GM18498 (cell line): ENCODE measurements at regions not wholly inside any gene's neighbourhood (a gene's known extent, or its start where the extent isn't known, plus 50 kb on each side); places are given as distances from the start of the nearest gene placed in this dataset.
"Not testable (repeated sequence)": the region's sequence is repeated elsewhere in the genome, so short reads cannot be mapped to it uniquely, and the experiment has no call there.

ENCODE experiments used
- ATAC-seq: cut with Tn5 transposase; IDR thresholded peaks from one replicate; pipeline ENCODE4 v1.9.1; 2021; ENCODE audit warnings: mild to moderate bottlenecking, moderate library complexity; ENCODE audit not compliant: unreplicated experiment

DNA sequence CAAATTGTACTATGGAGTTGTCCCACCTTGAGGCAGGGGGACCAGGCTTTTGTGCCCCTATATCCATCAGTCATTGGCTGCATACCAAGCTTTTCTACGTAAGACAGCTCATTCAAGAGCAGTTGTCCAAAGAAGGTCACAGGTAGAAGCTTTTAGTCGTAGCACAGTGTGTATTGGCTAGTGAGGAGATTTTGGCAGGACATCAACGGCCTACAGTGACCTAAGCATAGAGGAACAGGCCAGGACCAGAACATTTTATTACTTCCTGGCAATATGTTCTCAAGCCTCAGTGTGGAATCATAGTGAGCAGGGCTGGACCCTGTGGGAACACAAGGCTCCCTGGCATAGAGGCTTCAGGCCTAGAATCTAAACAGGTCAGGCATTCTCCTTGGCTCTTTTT lies 105.4 kb upstream of the ANKRD28 start:
- ATAC-seq, result no peak

DNA sequence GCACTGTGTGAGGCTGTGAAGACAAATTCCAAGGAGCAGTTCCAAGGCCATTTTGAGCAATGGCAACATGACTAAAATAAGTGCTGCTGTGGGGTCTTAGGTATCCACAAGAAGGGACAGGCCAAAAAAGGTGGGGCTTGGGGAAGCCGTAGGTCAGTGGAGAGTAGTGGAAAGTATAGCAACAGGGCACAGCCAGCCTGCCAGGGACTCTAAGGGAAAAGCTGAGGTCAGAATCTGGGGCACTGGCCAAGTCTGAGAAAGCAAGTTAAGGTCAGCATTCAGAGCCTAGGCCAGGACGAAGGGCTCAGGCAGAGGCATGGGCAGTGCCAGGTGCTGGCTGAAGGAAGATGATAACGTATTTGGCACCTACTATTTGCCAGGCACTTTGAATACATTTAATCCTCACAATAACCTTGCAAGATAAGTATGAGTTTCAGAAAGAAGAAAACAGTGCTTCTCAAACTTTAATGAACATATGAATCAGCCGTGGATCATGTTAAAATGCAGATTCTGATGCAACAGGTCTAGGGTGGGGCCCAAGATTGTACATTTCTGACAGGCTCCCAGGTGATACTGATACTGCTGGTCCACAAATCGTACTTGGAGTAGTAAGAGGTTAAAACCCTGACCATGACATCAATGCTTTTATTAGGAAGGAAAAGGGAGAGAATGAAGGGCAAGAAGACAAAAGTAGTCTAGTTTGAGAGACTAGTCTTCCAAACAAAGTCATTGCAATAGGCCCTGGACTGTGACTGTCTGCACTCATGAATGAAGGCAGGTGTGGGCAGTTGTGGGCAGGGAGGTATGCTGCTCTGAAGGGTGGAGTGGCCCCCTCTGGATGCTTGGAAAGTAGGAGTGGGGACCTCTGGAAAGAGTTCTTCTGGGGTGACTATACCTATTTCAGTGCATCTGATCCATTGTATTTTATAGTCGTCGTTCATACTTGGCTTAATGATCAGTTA lies 106.3 kb upstream of the ANKRD28 start:
- ATAC-seq, result no peak

DNA sequence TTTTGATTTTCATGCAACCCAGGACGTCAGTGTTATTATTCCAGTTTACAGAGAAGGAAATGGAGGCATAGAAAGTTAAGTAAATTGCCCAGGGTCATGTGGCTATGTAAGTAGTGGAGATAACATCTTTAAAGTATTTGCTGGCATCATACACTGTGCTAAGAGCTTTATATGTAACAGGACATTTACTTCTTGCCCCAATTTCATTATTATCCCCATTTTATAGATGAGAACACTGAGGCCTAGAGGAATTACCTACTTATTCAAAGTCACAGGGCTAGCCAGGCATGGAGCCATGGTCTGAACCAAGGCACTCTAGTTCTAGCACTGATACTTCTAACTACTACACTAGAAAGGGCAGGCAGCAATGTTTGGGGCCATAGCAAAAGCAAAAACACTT lies 107.3 kb upstream of the ANKRD28 start:
- no peak for ATAC-seq

DNA sequence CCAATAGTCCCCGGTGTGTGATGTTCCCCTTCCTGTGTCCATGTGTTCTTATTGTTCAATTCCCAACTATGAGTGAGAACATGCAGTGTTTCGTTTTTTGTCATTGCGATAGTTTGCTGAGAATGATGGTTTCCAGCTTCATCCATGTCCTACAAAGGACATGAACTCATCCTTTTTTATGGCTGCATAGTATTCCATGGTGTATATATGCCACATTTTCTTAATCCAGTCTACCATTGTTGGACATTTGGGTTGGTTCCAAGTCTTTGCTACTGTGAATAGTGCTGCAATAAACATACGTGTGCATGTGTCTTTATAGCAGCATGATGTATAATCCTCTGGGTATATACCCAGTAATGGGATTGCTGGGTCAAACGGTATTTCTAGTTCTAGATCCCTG lies 109.6 kb upstream of the ANKRD28 start:
- not testable (repeated sequence) for ATAC-seq

DNA sequence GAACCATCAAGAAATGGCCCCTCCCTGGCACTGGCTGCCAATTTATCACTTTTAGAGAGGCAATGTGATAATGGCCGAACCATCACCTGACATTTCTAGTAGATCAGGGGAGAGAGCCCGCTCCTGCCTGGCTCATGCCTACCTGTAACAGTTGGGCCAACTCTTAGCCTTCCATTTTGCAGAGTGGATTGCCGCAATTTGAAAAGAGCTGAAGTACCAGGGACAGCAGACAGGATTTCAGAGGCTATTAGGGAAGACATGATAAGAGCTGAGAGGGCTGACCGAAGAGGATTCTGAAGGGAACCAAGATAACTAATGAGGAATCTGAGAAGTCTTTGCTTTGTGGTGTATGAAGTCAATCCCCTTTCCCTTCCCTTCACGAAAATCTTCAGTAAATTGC lies 121.2 kb upstream of the ANKRD28 start:
- ATAC-seq, result no peak

- ATAC-seq, result no peak
Measured at GRCh38 chr3:15919971-15920370, 122.2 kb upstream of the ANKRD28 start.

GRCh38 chr3:15923640-15924405 lies 126.0 kb upstream of the ANKRD28 start:
- no peak for ATAC-seq

- ATAC-seq, result no peak
Measured at GRCh38 chr3:15924914-15925313, 127.1 kb upstream of the ANKRD28 start.

DNA sequence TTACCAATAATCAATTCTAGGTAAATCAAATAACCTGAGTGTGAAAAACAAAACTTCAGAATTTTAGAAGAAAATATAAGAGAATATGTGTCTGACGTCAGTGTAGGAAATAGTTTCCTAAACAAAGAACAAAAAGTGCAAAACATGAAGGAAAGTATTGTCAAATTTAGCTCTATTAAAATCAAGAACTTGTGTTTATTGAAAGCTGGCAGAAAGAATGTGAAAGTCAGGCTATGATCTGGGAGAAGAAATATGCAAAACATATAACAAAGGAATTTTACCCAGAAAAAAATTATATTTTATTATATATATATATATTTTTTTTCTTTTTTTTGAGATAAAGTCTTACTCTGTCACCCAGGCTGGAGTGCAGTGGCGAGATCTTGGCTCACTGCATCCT lies 129.1 kb upstream of the ANKRD28 start:
- no peak for ATAC-seq

DNA sequence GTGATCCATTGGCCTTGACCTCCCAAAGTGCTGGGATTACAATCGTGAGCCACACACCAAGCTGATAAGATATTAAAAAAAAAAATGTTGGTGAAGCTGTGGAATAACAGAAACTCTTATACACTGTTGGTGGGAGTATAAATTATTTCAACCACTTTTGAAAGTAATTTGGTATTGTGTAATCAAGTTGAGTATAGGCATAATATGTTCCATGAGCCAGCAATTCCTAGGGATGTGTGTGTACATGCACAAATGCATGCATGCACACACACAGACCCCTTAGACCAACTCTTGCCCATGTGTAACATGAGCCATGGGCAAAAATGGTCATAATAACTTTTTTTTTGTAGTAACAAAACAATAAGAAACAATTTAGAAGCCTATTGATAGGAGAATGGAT lies 130.2 kb upstream of the ANKRD28 start:
- ATAC-seq, result no peak

GRCh38 chr3:15929944-15930571 lies 132.3 kb upstream of the ANKRD28 start:
- no peak for ATAC-seq

DNA sequence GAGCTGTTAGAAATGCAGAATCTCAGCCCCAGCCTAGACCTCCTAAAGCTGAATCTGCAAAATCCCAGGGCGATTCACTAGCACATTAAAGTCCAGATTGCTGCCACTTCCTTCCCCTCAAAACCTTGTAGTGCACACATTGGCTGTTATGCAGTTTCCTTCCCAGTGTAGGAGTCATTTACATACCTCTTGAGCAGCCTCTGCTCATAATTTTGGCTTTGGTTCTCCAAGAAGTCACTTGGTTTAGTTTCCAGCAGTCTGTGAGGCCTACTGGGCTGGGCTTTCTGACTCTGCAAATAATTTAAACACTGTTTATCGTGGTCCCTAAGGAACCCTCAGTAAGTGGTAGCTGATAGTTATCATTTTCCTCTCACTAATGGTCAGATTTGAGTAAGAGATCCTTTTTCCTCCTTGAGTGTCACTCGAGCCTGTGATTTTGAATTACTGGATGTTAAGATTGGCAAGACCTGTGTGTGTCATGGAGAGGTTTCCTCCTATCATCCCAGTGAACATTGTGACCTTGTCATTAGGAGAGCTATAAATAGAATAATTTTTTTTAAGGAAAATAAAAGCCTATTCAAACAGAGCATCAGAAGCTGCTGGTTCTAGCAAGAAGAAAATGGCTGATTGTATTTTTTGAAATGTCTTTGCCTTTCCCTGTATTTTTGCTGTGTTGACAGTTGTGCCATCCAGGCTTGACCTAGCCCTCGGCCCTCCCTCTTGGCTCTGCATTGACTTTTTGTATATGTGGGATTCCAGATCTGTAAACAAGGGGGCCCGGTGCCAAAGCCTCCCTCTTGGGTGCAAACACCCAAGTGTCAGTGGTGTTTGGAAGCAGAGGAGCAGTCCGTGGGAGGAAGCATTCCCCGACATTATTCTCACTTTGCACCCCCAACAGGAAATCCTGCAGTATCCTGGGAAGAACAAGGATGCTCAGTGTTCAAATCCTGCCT lies 134.8 kb upstream of the ANKRD28 start:
- ATAC-seq, result no peak

- ATAC-seq, result no peak
Measured at GRCh38 chr3:15933439-15934139, 135.8 kb upstream of the ANKRD28 start.

DNA sequence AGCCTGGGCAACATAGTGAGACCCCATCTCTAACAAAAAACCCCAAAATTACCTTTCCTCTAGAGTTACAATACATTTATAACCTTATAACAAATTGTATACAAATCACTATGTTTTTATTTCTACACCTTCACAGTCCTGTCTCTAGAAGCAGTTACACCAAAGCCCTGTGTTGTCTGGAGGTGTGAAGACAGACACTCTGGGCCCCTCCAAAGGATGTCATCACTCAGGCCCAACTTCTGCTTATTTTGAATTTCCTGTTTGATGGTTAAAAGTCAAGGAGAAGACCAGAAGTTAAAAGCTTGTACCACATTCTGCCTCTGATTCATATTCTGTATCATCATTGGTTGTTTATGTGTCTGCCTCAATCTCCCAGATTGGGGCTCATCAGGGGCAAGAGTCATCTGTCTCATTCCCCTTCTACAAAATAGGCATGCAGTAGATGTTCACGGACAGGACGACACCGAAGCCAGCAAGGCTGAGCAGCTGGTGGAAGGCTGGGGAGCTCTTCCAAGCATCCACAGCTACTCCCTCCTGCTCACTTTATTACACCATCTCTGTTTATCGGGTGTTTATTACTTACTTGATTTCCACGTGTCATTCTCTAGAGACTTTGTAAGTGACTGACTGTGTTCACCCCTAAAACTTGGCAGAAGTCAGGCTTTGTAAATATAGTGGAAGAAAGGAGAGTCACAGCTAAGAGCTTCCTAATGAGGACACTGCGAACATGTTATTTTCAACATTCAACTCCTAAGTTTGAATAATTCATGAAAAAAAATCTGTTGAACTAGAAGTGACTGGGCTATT lies 136.8 kb upstream of the ANKRD28 start:
- ATAC-seq, result no peak

DNA sequence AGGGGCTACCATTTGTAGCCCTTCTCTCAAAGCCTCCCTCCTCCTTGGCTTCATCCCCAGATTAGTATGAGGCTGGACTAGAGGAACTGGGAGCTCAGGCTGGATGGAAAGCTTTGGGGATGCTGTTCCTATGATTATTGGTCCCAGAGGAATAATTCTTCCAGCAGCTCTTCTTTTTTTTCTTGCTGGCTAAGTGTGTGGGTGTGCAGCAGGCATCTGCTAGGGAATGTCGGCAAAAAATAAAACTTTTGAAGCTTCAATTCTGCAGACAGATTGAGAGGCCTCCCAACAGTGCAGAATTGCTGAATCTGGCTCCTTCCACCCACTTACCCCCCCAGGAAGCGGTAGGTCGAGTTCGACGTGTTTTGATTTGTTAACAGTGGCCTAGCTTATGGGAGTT lies 138.5 kb upstream of the ANKRD28 start:
- no peak for ATAC-seq

- ATAC-seq, result no peak
Measured at GRCh38 chr3:15940641-15941040, 142.9 kb upstream of the ANKRD28 start.

- not testable (repeated sequence) for ATAC-seq
Measured at GRCh38 chr3:15941457-15941856, 143.7 kb upstream of the ANKRD28 start.

DNA sequence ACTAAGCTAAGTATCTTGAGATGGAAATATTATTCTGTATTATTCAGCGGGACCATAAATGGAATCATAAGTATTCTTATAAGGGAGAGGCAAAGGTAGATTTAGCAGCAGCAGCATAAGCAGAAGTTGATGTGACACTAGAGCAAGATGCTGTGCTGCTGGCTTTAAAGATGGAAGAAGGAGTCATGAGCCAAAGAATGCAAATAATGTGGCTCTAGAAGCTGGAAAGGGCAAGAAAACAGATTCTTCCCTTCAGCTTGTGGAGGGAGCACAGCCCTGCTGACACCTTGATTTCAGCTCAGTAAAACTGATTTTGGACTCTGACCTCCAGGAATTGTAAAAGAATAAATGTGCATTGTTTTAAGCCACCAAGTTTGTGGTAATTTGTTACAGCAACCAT lies 144.2 kb upstream of the ANKRD28 start:
- no peak for ATAC-seq

DNA sequence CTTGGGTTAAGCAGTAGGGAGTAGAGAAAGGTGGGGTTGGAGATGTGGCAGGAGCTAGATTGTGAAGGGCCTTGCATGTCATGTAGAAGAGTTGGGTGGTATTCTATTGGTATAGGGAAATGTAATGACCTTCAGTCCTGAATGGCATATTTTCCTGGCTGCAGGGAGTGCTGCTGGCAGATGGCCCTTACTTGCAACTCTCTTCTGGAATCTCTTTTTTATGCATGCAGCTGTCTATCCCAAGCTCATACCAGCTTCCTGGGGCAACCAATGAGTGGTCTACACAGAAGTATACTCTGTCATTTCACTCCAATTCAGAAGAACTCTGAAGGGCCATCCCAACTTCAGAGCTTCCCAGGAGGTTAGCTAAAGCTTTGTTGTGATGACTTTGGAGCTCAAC lies 144.7 kb upstream of the ANKRD28 start:
- no peak for ATAC-seq
